ENCODE measurements at regions not wholly inside any gene's neighbourhood (a gene's known extent, or its start where the extent isn't known, plus 50 kb on each side); places are given as distances from the start of the nearest gene placed in this dataset.

DNA sequence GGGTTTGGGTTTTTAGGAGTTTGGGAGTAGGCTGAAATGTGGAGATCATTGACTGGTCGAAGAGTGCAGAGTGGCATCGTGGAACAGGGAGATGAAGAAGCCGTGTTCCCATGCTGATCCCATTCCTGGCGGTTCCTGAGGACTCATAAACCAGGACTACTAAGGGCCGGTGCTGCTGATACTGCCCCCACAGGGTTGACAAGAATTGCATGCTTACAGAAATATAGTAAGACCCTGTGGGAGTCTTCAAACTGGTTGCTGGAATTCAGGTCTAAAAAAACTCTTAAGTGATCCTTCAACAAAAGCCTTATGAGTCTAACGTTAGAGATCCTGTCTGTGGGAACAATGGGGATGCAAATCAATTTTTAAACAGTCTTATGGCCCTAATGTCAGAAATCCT, 64.0 kb upstream of the ARHGAP5 start:
- no peak for ATAC-seq (ENCODE audit: poor library complexity)
- Mint-ChIP-seq H3K27ac (no peak overlapping the region), H3K36me3 (ENCODE audit: low read depth) (no peaks in the 10 kb centered on the region), H3K27me3 (peaks cover 9% of the 10 kb centered on the region), H3K4me1 (ENCODE audit: low read depth) (no peaks in the 10 kb centered on the region), H3K4me3 (no peak overlapping the region), H3K9me3 (no peaks in the 10 kb centered on the region)
- ChIA-PET CTCF (no interaction called here), POLR2A (no interaction called here)
- no peak overlapping the region for H3K4me3 ChIP-seq (ENCODE audit: low read length)
- H3K27ac ChIP-seq (ENCODE audit: low read depth in 1 of 2, low read length in 2 of 2), result no peak overlapping the region
- no peaks in the 10 kb centered on the region for H3K9me3 ChIP-seq (ENCODE audit: control insufficient read depth in 1 of 2, insufficient read depth in 1 of 2, low read length in 2 of 2)
- no peaks in the 10 kb centered on the region for H3K27me3 ChIP-seq (ENCODE audit: control insufficient read depth in 1 of 2, insufficient read depth in 2 of 2, low read length in 2 of 2)
- DNase-seq, result no peak
- no peaks in the 10 kb centered on the region for H3K4me1 ChIP-seq (ENCODE audit: insufficient read depth, low read length)
- no peaks in the 10 kb centered on the region for H3K36me3 ChIP-seq (ENCODE audit: insufficient read depth, low read length)
- intact Hi-C loops (cut with DNase I, micrococcal nuclease), result no loop called here
- no peak for TF ChIP-seq CTCF (IDR thresholded peaks at IDR 0.05)

DNA sequence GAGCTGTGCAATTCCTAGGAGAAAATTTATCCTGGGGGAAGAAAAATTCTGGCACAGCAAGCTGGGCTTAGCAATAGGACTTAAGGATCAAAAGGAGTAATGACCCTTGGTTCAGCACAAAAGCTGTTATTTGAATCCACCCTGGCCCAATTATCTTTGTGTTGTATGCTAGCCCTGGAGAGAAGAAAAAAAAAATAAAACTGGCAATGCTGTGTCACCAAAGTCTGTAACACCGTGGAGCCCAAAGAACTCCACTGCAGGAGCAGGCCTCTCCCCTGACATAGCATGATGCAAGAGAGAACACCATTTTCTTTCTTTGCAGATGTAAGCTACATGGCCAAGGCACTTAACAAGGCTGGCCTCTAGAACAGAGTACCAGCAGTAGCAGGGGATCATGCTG, 63.0 kb upstream of the ARHGAP5 start:
- Histone ChIP-seq H3K36me3 (ENCODE audit: insufficient read depth, low read length) (no peaks in the 10 kb centered on the region), H3K27ac (ENCODE audit: low read depth in 1 of 2, low read length in 2 of 2) (no peak overlapping the region), H3K4me1 (ENCODE audit: insufficient read depth, low read length) (no peaks in the 10 kb centered on the region), H3K4me3 (ENCODE audit: low read length) (no peak overlapping the region), H3K9me3 (ENCODE audit: control insufficient read depth in 1 of 2, insufficient read depth in 1 of 2, low read length in 2 of 2) (no peaks in the 10 kb centered on the region), H3K27me3 (ENCODE audit: control insufficient read depth in 1 of 2, insufficient read depth in 2 of 2, low read length in 2 of 2) (no peaks in the 10 kb centered on the region)
- Mint-ChIP-seq H3K4me3 (no peak overlapping the region), H3K27ac (no peak overlapping the region), H3K36me3 (ENCODE audit: low read depth) (no peaks in the 10 kb centered on the region), H3K9me3 (no peaks in the 10 kb centered on the region), H3K27me3 (peaks cover 9% of the 10 kb centered on the region), H3K4me1 (ENCODE audit: low read depth) (no peaks in the 10 kb centered on the region)
- ATAC-seq (ENCODE audit: poor library complexity), result no peak
- ChIA-PET POLR2A (no interaction called here), CTCF (no interaction called here)
- TF ChIP-seq CTCF (IDR thresholded peaks at IDR 0.05), result no peak
- DNase-seq, result no peak
- intact Hi-C loops (cut with DNase I, micrococcal nuclease), result no loop called here

- ChIA-PET POLR2A (no interaction called here), CTCF (no interaction called here)
- Mint-ChIP-seq H3K9me3 (no peaks in the 10 kb centered on the region), H3K27me3 (peaks cover 9% of the 10 kb centered on the region), H3K27ac (no peak overlapping the region), H3K36me3 (ENCODE audit: low read depth) (no peaks in the 10 kb centered on the region), H3K4me1 (ENCODE audit: low read depth) (no peaks in the 10 kb centered on the region), H3K4me3 (no peak overlapping the region)
- intact Hi-C loops (cut with DNase I, micrococcal nuclease), result no loop called here
- Histone ChIP-seq H3K36me3 (ENCODE audit: insufficient read depth, low read length) (no peaks in the 10 kb centered on the region), H3K27ac (ENCODE audit: low read depth in 1 of 2, low read length in 2 of 2) (no peak overlapping the region), H3K27me3 (ENCODE audit: control insufficient read depth in 1 of 2, insufficient read depth in 2 of 2, low read length in 2 of 2) (no peaks in the 10 kb centered on the region), H3K4me1 (ENCODE audit: insufficient read depth, low read length) (no peaks in the 10 kb centered on the region), H3K9me3 (ENCODE audit: control insufficient read depth in 1 of 2, insufficient read depth in 1 of 2, low read length in 2 of 2) (no peaks in the 10 kb centered on the region), H3K4me3 (ENCODE audit: low read length) (no peak overlapping the region)
- no peak for TF ChIP-seq CTCF (IDR thresholded peaks at IDR 0.05)
- ATAC-seq (ENCODE audit: poor library complexity) (no peak), DNase-seq (no peak)
Measured at GRCh38 chr14:32014498-32014897, 62.6 kb upstream of the ARHGAP5 start.

Measured in CD4-positive, alpha-beta T cell (primary cell).